SJSA1 (cell line): ENCODE measurements at regions not wholly inside any gene's neighbourhood (a gene's known extent, or its start where the extent isn't known, plus 50 kb on each side); places are given as distances from the start of the nearest gene placed in this dataset.
"Not testable (repeated sequence)": the region's sequence is repeated elsewhere in the genome, so short reads cannot be mapped to it uniquely, and the experiment has no call there.

Source experiments
- DNase-seq, 2 experiments: peaks; one replicate each; pipeline ENCODE4 v3.0.0-alpha.2; 2015 to 2020; ENCODE audit warnings: low spot score in 2 of 2, low read depth in 1 of 2
- H3K27ac ChIP-seq: fragments of 250-450 bp; sonication (Bioruptor Pico); 2 replicates; pipeline ENCODE4 v1.5.1; 2020; ENCODE audit warnings: mild to moderate bottlenecking, moderate library complexity
- H3K27me3 ChIP-seq: fragments of 250-450 bp; sonication (Bioruptor Pico); replicated peaks from 2 replicates; pipeline ENCODE4 v1.5.1; 2020; ENCODE audit warnings: mild to moderate bottlenecking, moderate library complexity
- H3K36me3 ChIP-seq: fragments of 250-450 bp; sonication (Bioruptor Pico); 2 replicates; pipeline ENCODE4 v1.5.1; 2020; ENCODE audit warnings: mild to moderate bottlenecking
- H3K4me1 ChIP-seq: fragments of 250-450 bp; sonication (Bioruptor Pico); replicated peaks from 2 replicates; pipeline ENCODE4 v1.6.1; 2021; ENCODE audit warnings: mild to moderate bottlenecking
- H3K4me3 ChIP-seq: fragments of 250-450 bp; sonication (Bioruptor Pico); 2 replicates; pipeline ENCODE4 v1.5.1; 2020; ENCODE audit warnings: mild to moderate bottlenecking
- H3K9me3 ChIP-seq: fragments of 250-450 bp; sonication (Bioruptor Pico); replicated peaks from 2 replicates; pipeline ENCODE4 v1.5.1; 2020; ENCODE audit warnings: mild to moderate bottlenecking

DNA sequence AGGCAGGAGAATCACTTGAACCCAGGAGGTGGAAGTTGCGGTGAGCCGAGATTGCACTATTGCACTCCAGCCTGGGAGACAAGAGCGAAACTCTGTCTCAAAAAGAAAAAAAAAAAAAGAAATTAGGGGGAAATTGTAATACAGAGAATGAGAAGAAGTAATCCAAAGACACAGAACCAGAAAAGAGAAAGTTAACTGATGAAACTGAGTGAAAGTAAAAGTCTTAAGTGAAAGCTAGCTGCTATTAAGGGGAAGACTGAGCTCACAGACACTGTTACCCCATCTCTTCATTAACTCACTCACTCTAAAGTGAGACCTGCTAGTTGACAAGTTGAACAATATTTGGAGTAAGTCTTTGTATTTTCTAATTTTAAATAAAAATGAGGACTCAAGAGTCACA, 763.0 kb upstream of the PCDH10 start:
- no peak overlapping the region for H3K4me3 ChIP-seq
- no peaks in the 10 kb centered on the region for H3K36me3 ChIP-seq
- no peak for DNase-seq
- no peak overlapping the region for H3K27ac ChIP-seq
- H3K27me3 ChIP-seq = no peaks in the 10 kb centered on the region
- no peaks in the 10 kb centered on the region for H3K4me1 ChIP-seq
- no peaks in the 10 kb centered on the region; the same call in 1 of the 2 replicates for H3K9me3 ChIP-seq

GRCh38 chr4:132387060-132387459, 762.0 kb upstream of the PCDH10 start:
- no peaks in the 10 kb centered on the region for H3K36me3 ChIP-seq
- no peak for DNase-seq
- H3K4me3 ChIP-seq = no peak overlapping the region
- no peaks in the 10 kb centered on the region for H3K4me1 ChIP-seq
- no peak overlapping the region for H3K27ac ChIP-seq
- H3K27me3 ChIP-seq = no peaks in the 10 kb centered on the region
- H3K9me3 ChIP-seq = no peaks in the 10 kb centered on the region; the same call in 1 of the 2 replicates

DNA sequence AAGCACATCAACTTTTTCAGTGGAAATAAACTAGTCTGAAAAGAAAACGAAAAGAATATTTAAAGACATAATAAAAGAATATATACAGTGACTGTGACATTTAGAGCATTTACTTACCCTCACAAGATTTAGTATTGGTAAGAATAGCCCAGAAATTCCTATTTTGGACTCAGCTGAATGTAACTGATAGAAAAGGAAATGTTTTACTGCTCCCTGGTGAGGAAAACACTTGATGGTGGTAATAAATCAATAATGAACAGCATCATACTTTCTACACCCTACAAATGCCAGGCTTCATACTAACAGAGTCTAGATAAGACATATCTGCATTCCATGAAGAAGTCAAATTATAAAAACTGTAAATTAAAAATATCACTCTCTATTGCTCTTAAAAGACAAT, 753.5 kb upstream of the PCDH10 start:
- H3K27me3 ChIP-seq = no peaks in the 10 kb centered on the region
- H3K4me1 ChIP-seq = no peaks in the 10 kb centered on the region
- no peak overlapping the region for H3K4me3 ChIP-seq
- H3K9me3 ChIP-seq = no peaks in the 10 kb centered on the region
- H3K36me3 ChIP-seq = no peaks in the 10 kb centered on the region
- no peak for DNase-seq
- no peak overlapping the region for H3K27ac ChIP-seq

- no peaks in the 10 kb centered on the region for H3K27me3 ChIP-seq
- DNase-seq = no peak
- H3K9me3 ChIP-seq = no peaks in the 10 kb centered on the region
- no peaks in the 10 kb centered on the region for H3K4me1 ChIP-seq
- H3K36me3 ChIP-seq = no peaks in the 10 kb centered on the region
- no peak overlapping the region for H3K27ac ChIP-seq
- H3K4me3 ChIP-seq = no peak overlapping the region
These were observed 752.5 kb upstream of the PCDH10 start for GRCh38 chr4:132396636-132397035.

DNA sequence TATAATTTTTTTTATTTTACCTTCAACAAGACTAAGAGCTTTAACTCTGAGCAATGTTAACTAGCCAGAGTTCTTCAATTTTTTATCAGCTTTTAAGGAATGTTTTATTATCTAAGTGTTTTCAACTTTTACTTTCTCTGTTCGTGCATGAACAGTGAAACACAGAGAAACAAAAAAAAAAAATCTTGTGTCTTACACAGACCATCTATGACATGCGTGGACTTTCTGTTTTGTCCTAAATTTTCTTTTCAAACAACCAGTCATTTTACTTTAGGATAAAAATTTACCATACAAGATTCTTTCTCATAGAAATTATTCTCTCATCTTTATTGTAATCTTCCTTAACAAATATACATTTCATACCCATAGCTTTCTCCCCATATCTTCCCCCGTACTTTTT, 731.9 kb upstream of the PCDH10 start:
- H3K27ac ChIP-seq = no peak overlapping the region
- no peaks in the 10 kb centered on the region for H3K27me3 ChIP-seq
- no peak overlapping the region for H3K4me3 ChIP-seq
- DNase-seq = no peak
- H3K36me3 ChIP-seq = no peaks in the 10 kb centered on the region
- H3K4me1 ChIP-seq = no peaks in the 10 kb centered on the region
- no peaks in the 10 kb centered on the region; the same call in 1 of the 2 replicates for H3K9me3 ChIP-seq

- no peaks in the 10 kb centered on the region for H3K4me1 ChIP-seq
- H3K4me3 ChIP-seq = no peak overlapping the region
- no peaks in the 10 kb centered on the region for H3K36me3 ChIP-seq
- no peaks in the 10 kb centered on the region for H3K9me3 ChIP-seq
- no peak overlapping the region for H3K27ac ChIP-seq
- DNase-seq = no peak
- H3K27me3 ChIP-seq = no peaks in the 10 kb centered on the region
These were observed 722.0 kb upstream of the PCDH10 start for GRCh38 chr4:132427125-132427524.

DNA sequence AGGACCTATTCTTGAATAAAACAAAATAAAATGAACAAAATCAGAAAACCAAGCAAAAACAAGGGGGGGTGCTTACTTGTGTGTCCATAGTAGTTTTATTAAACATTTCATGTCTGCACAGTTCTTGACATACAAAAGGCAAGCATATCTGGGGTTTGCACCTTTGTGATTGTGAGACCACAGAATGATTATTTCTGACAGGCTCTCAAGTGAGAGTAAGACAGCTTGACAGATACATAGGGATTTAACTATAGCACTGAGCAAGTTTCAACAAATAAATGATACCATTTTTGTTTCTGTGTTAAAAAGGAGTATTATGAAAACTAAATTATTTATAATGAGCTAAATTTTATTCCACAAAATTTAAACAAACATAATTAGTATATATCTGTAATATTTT, 712.0 kb upstream of the PCDH10 start:
- H3K36me3 ChIP-seq = no peaks in the 10 kb centered on the region
- DNase-seq = no peak
- H3K4me1 ChIP-seq = no peaks in the 10 kb centered on the region
- no peak overlapping the region for H3K4me3 ChIP-seq
- no peak overlapping the region for H3K27ac ChIP-seq
- no peaks in the 10 kb centered on the region for H3K27me3 ChIP-seq
- 0 out of 2 replicates have a peak, but pooled peaks cover 3% of the 10 kb centered on the region for H3K9me3 ChIP-seq

GRCh38 chr4:132445386-132445785, 703.7 kb upstream of the PCDH10 start:
- Histone ChIP-seq H3K4me1 (no peaks in the 10 kb centered on the region), H3K27ac (no peak overlapping the region), H3K9me3 (no peaks in the 10 kb centered on the region), H3K4me3 (no peak overlapping the region), H3K27me3 (no peaks in the 10 kb centered on the region), H3K36me3 (no peaks in the 10 kb centered on the region)
- DNase-seq = no peak

- H3K27me3 ChIP-seq, H3K4me3 ChIP-seq, H3K27ac ChIP-seq, H3K36me3 ChIP-seq, H3K9me3 ChIP-seq, DNase-seq, H3K4me1 ChIP-seq: not testable (repeated sequence)
These were observed 691.1 kb upstream of the PCDH10 start for GRCh38 chr4:132457987-132458386.

DNA sequence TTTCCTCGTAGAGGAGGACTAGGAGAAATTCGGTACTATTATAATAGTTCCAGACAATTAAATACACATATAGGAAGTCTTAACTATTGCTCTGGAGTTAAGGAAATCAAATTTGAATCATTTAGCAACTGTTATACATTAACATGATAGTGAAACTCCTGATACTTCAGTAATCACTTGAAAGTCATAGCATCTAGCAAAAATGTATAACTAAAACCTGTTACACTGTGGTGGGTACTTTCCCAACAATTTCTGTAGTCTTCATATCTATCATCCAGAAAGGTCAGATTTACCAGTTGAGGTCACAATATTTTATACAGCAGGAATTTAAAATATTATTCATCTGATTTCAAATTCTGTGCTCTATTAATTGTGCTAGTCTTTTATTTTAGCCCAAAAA, 669.6 kb upstream of the PCDH10 start:
- H3K4me3 ChIP-seq = no peak overlapping the region
- no peak for DNase-seq
- no peaks in the 10 kb centered on the region for H3K9me3 ChIP-seq
- H3K27me3 ChIP-seq = no peaks in the 10 kb centered on the region
- no peaks in the 10 kb centered on the region for H3K4me1 ChIP-seq
- H3K36me3 ChIP-seq = no peaks in the 10 kb centered on the region
- no peak overlapping the region for H3K27ac ChIP-seq

- no peak for DNase-seq
- 0 out of 2 replicates have a peak, but pooled peaks cover 2% of the 10 kb centered on the region for H3K9me3 ChIP-seq
- no peak overlapping the region for H3K27ac ChIP-seq
- no peak overlapping the region for H3K4me3 ChIP-seq
- H3K36me3 ChIP-seq = no peaks in the 10 kb centered on the region
- no peaks in the 10 kb centered on the region for H3K27me3 ChIP-seq
- no peaks in the 10 kb centered on the region for H3K4me1 ChIP-seq
These were observed 660.5 kb upstream of the PCDH10 start for GRCh38 chr4:132488555-132488954.

DNA sequence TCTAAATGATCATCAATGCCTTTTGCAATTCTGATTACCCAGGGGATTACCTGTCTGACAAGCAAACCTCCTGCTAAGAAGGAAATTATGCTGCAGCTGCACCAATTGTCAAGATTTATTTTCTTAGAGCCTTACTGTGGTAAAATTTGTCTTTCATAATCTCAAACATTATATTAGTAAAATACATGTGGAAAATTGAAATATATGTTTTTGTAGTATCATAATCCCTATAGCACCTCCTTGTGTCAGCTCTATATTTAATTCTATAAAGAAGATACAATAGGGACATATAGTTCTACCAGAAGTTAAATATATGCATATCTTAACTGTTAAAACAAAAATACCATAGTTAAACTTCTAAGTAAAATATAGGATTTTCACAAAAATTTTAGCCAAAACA, 655.6 kb upstream of the PCDH10 start:
- DNase-seq = no peak
- no peak overlapping the region for H3K4me3 ChIP-seq
- no peaks in the 10 kb centered on the region for H3K4me1 ChIP-seq
- H3K27ac ChIP-seq = no peak overlapping the region
- no peaks in the 10 kb centered on the region for H3K27me3 ChIP-seq
- no peaks in the 10 kb centered on the region for H3K36me3 ChIP-seq
- H3K9me3 ChIP-seq = no peaks in the 10 kb centered on the region

- not testable (repeated sequence) for H3K36me3 ChIP-seq, H3K4me3 ChIP-seq, DNase-seq, H3K4me1 ChIP-seq, H3K27me3 ChIP-seq, H3K9me3 ChIP-seq, H3K27ac ChIP-seq
These were observed 653.8 kb upstream of the PCDH10 start for GRCh38 chr4:132495267-132495812.

GRCh38 chr4:132498215-132498614, 650.9 kb upstream of the PCDH10 start:
- Histone ChIP-seq H3K36me3 (no peaks in the 10 kb centered on the region), H3K4me1 (no peaks in the 10 kb centered on the region), H3K27ac (no peak overlapping the region), H3K4me3 (no peak overlapping the region), H3K9me3 (no peaks in the 10 kb centered on the region), H3K27me3 (no peaks in the 10 kb centered on the region)
- no peak for DNase-seq

DNA sequence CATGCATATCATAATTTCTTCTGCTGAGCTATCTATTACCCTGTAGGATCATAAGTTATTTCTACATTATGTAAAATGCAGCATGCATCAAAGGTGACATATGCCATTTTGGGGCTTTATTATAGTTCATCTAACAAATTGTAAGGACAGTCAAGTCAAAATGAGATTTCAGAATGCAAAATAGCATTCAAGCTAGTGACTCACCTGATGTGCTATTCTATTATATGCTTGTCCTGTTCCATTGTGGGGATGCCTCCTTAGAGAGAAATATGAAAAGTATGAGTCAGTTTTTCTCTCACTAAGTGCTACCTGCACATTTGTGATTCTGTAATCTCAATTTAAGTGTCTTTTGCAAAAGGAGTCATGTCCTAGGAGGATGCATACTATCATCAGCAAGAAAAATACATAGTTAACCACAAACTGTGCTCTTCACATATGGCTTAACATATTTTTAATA, 647.0 kb upstream of the PCDH10 start:
- Histone ChIP-seq H3K9me3 (no peaks in the 10 kb centered on the region), H3K36me3 (no peaks in the 10 kb centered on the region), H3K27me3 (no peaks in the 10 kb centered on the region), H3K27ac (no peak overlapping the region), H3K4me3 (no peak overlapping the region), H3K4me1 (no peaks in the 10 kb centered on the region)
- DNase-seq = no peak
